CD14-positive monocyte (primary cell): ENCODE measurements at regions not wholly inside any gene's neighbourhood (a gene's known extent, or its start where the extent isn't known, plus 50 kb on each side); places are given as distances from the start of the nearest gene placed in this dataset.

Experiments
- DNase-seq, 3 donors: peaks; one replicate each; pipeline ENCODE4 v3.0.0-alpha.2; 2011 to 2022
- H2AFZ ChIP-seq: 2 replicates; pipeline ENCODE4 v1.6.0; 2012; ENCODE audit warnings: mild to moderate bottlenecking, low read depth, low read length, inconsistent platforms; ENCODE audit not compliant: insufficient read depth, poor library complexity, severe bottlenecking
- H3K27ac ChIP-seq, 2 donors: 1 replicate in 1 of 2; 2 replicates in 1 of 2; pipeline ENCODE4 v1.5.1; 2012 to 2013; ENCODE audit warnings: low read length in 2 of 2, control low read depth in 1 of 2, inconsistent platforms in 1 of 2, low read depth in 1 of 2, mild to moderate bottlenecking in 1 of 2
- H3K27me3 ChIP-seq, 2 donors: one replicate each; pipeline versions ENCODE4 v1.6.0 to v1.6.1; 2011 to 2013; ENCODE audit warnings: low read length in 2 of 2; ENCODE audit not compliant: control insufficient read depth in 2 of 2, insufficient read depth in 2 of 2
- H3K36me3 ChIP-seq, 2 donors: replicated peaks in 1 of 2; 1 replicate in 1 of 2; 2 replicates in 1 of 2; pipeline versions ENCODE4 v1.5.1 to v1.6.1; 2012 to 2013; ENCODE audit warnings: low read length in 2 of 2, control low read depth in 1 of 2, inconsistent platforms in 1 of 2, mild to moderate bottlenecking in 1 of 2; ENCODE audit not compliant: insufficient read depth in 2 of 2, control insufficient read depth in 1 of 2
- H3K4me1 ChIP-seq, 2 donors: 1 replicate in 1 of 2; 2 replicates in 1 of 2; pipeline versions ENCODE4 v1.5.1 to v1.6.1; 2012 to 2013; ENCODE audit warnings: low read length in 2 of 2, control low read depth in 1 of 2, inconsistent platforms in 1 of 2, mild to moderate bottlenecking in 1 of 2, moderate library complexity in 1 of 2; ENCODE audit not compliant: insufficient read depth in 2 of 2, control insufficient read depth in 1 of 2
- H3K4me2 ChIP-seq: replicated peaks from 2 replicates; pipeline ENCODE3; 2012; ENCODE audit warnings: low read length, moderate library complexity, mild to moderate bottlenecking; ENCODE audit not compliant: poor library complexity, severe bottlenecking; ENCODE audit errors: extremely low read depth
- H3K4me3 ChIP-seq, 3 experiments: fragments of 200-600 bp in 1 of 3; sonication (generic) in 1 of 3; replicated peaks in 1 of 3; 1 replicate in 2 of 3; 2 replicates in 1 of 3; pipeline ENCODE4 v1.5.1; 2011 to 2013; ENCODE audit warnings: low read length in 3 of 3, mild to moderate bottlenecking in 3 of 3, control low read depth in 2 of 3, low read depth in 2 of 3, inconsistent platforms in 1 of 3, moderate library complexity in 1 of 3
- H3K79me2 ChIP-seq: 2 replicates; pipeline ENCODE4 v1.6.0; 2012; ENCODE audit warnings: mild to moderate bottlenecking, control low read depth, inconsistent platforms, low read length, moderate library complexity; ENCODE audit not compliant: insufficient read depth
- H3K9ac ChIP-seq: 2 replicates; pipeline ENCODE4 v1.6.0; 2017; ENCODE audit warnings: low read length, mild to moderate bottlenecking; ENCODE audit not compliant: insufficient read depth, poor library complexity, severe bottlenecking
- H3K9me3 ChIP-seq, 2 donors: replicated peaks in 1 of 2; 1 replicate in 1 of 2; 2 replicates in 1 of 2; pipeline versions ENCODE4 v1.5.1 to v1.6.1; 2012 to 2013; ENCODE audit warnings: low read length in 2 of 2, control low read depth in 1 of 2; ENCODE audit not compliant: control insufficient read depth in 1 of 2, insufficient read depth in 1 of 2
- H4K20me1 ChIP-seq: 2 replicates; pipeline ENCODE4 v1.6.0; 2012; ENCODE audit warnings: mild to moderate bottlenecking, low read length, control low read depth, moderate library complexity; ENCODE audit not compliant: insufficient read depth
- H3K27ac Mint-ChIP-seq, 7 donors: one replicate each; pipeline ENCODE4 v1.8.0; 2020; ENCODE audit warnings: mild to moderate bottlenecking in 7 of 7, mixed read lengths in 7 of 7, moderate library complexity in 6 of 7, inconsistent platforms in 2 of 7
- H3K27me3 Mint-ChIP-seq, 3 donors: one replicate each; pipeline ENCODE4 v1.8.0; 2021 to 2022; ENCODE audit warnings: low read depth in 3 of 3, mild to moderate bottlenecking in 3 of 3, mixed read lengths in 3 of 3, moderate library complexity in 3 of 3, inconsistent platforms in 1 of 3
- H3K36me3 Mint-ChIP-seq, 2 donors: one replicate each; pipeline ENCODE4 v1.8.0; 2020; ENCODE audit warnings: mixed read lengths in 2 of 2, inconsistent platforms in 1 of 2, mild to moderate bottlenecking in 1 of 2
- H3K4me1 Mint-ChIP-seq: one replicate; pipeline ENCODE4 v1.8.0; 2020; ENCODE audit warnings: mild to moderate bottlenecking, mixed read lengths
- H3K4me3 Mint-ChIP-seq, 2 donors: one replicate each; pipeline ENCODE4 v1.8.0; 2020; ENCODE audit warnings: mild to moderate bottlenecking in 2 of 2, mixed read lengths in 2 of 2, moderate library complexity in 1 of 2
- H3K9me3 Mint-ChIP-seq, 7 donors: one replicate each; pipeline ENCODE4 v1.8.0; 2020 to 2022; ENCODE audit warnings: mixed read lengths in 7 of 7, mild to moderate bottlenecking in 6 of 7, moderate library complexity in 6 of 7, inconsistent platforms in 2 of 7
- WGBS: methylation state at CpG from one replicate; pipeline ENCODE4 v1.1.5; 2013; ENCODE audit warnings: missing lambda C conversion rate; ENCODE audit not compliant: insufficient coverage; 5-methylcytosine and 5-hydroxymethylcytosine counted together
- intact Hi-C, 2 donors: fragments of 100-400 bp; cut with micrococcal nuclease; formaldehyde crosslinking; loops; one replicate each; pipeline versions ENCODE4 v1.15.0 to v1.15.1; 2023
- TF ChIP-seq, protein P1 (sequence below): fragments of 200-600 bp; IDR thresholded peaks from one replicate; pipeline ENCODE4 v1.8.0; 2022; ENCODE audit warnings: antibody characterized with exemption, mild to moderate bottlenecking

DNA sequence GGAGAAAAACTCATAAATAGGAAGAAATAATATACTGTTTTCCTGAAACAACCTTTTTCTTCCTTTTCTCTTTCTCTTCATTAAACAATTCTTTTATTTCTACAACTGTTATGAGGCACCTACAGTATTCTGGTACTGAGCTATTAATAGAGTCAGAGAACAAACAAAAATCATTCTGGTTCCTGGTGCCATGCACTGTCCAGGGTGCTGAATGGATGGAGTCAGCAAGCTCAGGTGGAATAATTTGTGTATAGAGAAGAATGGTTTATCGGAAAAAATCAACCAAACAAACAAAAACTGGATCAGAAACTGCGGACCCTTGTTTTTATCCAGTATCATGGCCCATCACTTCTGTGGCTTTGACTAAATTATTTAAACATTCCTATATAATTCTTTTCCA, 430.3 kb upstream of the GOT2 start:
- no peak for DNase-seq
- H3K27me3 Mint-ChIP-seq = peaks cover 0 to 3% (median 0%) of the 10 kb centered on the region in 3 donors
- no peaks in the 10 kb centered on the region for H3K9me3 ChIP-seq
- peaks cover 0 to 5% (median 0%) of the 10 kb centered on the region in 7 donors for H3K9me3 Mint-ChIP-seq
- no peak overlapping the region for H3K4me2 ChIP-seq
- no peak overlapping the region for H3K4me3 Mint-ChIP-seq
- H3K9ac ChIP-seq = no peak overlapping the region
- H3K79me2 ChIP-seq = no peaks in the 10 kb centered on the region
- no peaks in the 10 kb centered on the region for H3K4me1 Mint-ChIP-seq
- intact Hi-C loops = no loop called here
- H3K27ac ChIP-seq = no peak overlapping the region
- H3K27ac Mint-ChIP-seq = no peak overlapping the region
- H3K4me3 ChIP-seq = no peak overlapping the region
- H3K4me1 ChIP-seq = no peaks in the 10 kb centered on the region
- no CpG with 5 or more reads among the region's 2 CpGs for WGBS
- no peaks in the 10 kb centered on the region for H3K36me3 ChIP-seq
- H3K36me3 Mint-ChIP-seq = no peaks in the 10 kb centered on the region
- TF ChIP-seq, protein P1, sequence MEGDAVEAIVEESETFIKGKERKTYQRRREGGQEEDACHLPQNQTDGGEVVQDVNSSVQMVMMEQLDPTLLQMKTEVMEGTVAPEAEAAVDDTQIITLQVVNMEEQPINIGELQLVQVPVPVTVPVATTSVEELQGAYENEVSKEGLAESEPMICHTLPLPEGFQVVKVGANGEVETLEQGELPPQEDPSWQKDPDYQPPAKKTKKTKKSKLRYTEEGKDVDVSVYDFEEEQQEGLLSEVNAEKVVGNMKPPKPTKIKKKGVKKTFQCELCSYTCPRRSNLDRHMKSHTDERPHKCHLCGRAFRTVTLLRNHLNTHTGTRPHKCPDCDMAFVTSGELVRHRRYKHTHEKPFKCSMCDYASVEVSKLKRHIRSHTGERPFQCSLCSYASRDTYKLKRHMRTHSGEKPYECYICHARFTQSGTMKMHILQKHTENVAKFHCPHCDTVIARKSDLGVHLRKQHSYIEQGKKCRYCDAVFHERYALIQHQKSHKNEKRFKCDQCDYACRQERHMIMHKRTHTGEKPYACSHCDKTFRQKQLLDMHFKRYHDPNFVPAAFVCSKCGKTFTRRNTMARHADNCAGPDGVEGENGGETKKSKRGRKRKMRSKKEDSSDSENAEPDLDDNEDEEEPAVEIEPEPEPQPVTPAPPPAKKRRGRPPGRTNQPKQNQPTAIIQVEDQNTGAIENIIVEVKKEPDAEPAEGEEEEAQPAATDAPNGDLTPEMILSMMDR = no peak
- no peak overlapping the region for H2AFZ ChIP-seq
- no peaks in the 10 kb centered on the region for H3K27me3 ChIP-seq
- no peaks in the 10 kb centered on the region for H4K20me1 ChIP-seq

DNA sequence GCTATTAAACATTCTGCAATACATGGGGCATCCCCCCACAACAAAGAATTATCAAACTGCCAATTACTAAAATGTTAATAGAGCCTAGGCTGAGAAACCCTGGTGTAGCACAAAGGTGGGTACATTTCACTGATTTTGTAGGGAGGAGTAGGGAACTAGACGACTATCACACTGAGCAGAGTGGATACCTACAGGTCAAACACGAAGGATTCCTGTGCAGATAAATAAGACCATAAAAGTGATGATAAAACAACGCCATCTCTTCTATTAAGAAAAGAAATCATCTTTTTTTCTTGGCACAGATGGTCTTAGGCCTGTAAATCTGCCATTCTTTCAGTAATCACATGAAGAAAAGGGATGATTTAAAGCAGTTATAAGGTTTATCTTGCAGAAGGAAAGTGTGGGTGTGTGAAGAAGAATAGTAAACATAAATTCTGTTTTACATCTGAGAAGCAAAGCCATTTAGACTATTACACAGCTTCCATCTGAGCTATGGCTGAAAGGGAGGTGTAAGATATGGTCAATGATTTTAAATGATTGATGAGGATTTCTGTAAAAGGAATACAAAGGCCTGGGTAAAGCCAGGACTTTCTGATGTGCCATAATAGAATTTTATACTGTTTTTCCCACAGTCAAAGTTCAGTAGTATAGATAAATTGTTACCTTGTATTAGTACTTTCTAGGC, 429.4 kb upstream of the GOT2 start:
- intact Hi-C loops = no loop called here
- H3K9ac ChIP-seq = no peak overlapping the region
- no peak overlapping the region for H3K4me3 Mint-ChIP-seq
- H3K36me3 ChIP-seq = no peaks in the 10 kb centered on the region
- H3K27me3 ChIP-seq = no peaks in the 10 kb centered on the region
- H3K4me2 ChIP-seq = no peak overlapping the region
- no peaks in the 10 kb centered on the region for H3K36me3 Mint-ChIP-seq
- no peaks in the 10 kb centered on the region for H3K4me1 Mint-ChIP-seq
- 80% methylated on average over 1 of the region's 3 CpGs for WGBS
- TF ChIP-seq, protein P1 = no peak
- no peaks in the 10 kb centered on the region for H3K79me2 ChIP-seq
- no peak overlapping the region for H2AFZ ChIP-seq
- H3K9me3 ChIP-seq = no peaks in the 10 kb centered on the region
- H3K27ac ChIP-seq = no peak overlapping the region
- H3K9me3 Mint-ChIP-seq = peaks cover 0 to 5% (median 0%) of the 10 kb centered on the region in 7 donors
- no peak overlapping the region for H3K27ac Mint-ChIP-seq
- DNase-seq = no peak
- H3K4me1 ChIP-seq = no peaks in the 10 kb centered on the region
- peaks cover 0 to 1% (median 0%) of the 10 kb centered on the region in 3 donors for H3K27me3 Mint-ChIP-seq
- no peaks in the 10 kb centered on the region for H4K20me1 ChIP-seq
- H3K4me3 ChIP-seq = no peak overlapping the region
